ENCODE measurements at regions not wholly inside any gene's neighbourhood (a gene's known extent, or its start where the extent isn't known, plus 50 kb on each side); places are given as distances from the start of the nearest gene placed in this dataset.

DNA sequence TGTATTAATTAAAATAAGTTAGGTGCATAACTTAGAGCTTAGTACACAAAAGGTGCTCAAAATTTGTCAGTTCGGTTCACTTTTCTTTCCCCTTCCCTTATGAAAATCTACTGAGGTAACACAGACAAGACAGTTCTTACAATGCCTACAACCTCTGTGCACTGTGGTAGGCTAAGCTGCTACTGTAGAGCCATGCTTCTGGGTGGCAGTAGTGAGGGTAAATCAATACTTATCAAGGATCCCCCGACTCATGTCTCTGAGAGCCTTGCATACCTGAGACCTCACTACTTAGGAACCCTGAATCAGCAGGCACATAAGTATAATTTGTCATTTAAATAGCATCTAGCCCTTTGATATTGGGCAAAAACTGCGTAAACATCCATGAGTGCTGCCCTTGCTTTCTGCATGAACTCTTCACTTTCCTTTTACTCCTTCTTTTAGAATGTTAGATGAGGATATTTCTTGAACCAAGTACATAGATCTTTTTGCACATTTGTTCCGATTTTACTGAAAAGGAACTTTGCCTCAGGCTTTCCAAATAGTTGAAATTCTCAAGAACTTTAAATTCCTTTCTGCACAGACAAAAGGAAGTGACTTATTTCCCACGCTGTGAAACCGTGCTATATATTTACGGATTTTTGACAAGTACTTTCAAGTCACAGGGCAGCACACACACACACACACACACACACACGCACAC, 234.4 kb downstream of the TRIB2 start:
- TF ChIP-seq CTCF (conservative IDR thresholded peaks at IDR 0.05) (no peak), ZFX (IDR thresholded peaks at IDR 0.05) (no peak)
- H3K27ac ChIP-seq, result no peak overlapping the region

DNA sequence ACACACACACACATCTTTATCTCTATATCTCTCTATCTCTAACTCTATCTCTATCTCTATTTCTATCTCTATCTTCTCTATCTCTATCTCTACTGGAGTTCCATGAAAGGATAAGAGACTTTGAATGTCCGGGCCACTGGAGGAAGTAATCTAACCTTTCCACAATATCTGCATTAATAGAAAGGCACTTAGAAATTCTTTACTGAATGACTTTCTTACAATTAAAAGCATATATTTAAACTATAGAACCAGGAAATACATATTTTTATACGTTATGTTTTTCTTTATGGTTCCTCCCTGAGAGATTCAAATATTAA, 234.9 kb downstream of the TRIB2 start:
- H3K27ac ChIP-seq, result no peak overlapping the region
- TF ChIP-seq CTCF (conservative IDR thresholded peaks at IDR 0.05) (no peak), ZFX (IDR thresholded peaks at IDR 0.05) (no peak)

- TF ChIP-seq ZFX (IDR thresholded peaks at IDR 0.05) (no peak), CTCF (conservative IDR thresholded peaks at IDR 0.05) (no peak)
- no peak overlapping the region for H3K27ac ChIP-seq
Observed at GRCh38 chr2:12953596-12953995, 236.9 kb downstream of the TRIB2 start.

DNA sequence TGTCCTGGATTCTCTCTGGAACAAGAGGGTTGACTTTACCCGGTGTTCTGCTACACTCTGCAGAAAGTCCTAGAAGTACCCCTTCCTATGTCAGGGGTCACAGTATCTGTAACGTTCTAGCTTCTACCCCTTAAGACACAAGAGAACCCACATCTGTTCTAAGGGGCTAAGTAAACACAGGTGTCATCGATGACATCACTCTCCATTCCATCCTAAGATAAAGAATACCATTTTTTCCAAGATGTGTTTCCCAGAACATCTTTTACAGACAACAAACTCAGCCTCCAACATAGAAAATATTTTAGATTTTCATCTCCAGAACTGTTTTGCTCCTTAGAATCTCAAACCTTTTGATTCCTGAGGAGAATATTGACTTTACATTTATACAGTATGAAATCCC, 239.1 kb downstream of the TRIB2 start:
- TF ChIP-seq ZFX (IDR thresholded peaks at IDR 0.05) (no peak), CTCF (conservative IDR thresholded peaks at IDR 0.05) (no peak)
- H3K27ac ChIP-seq, result no peak overlapping the region

DNA sequence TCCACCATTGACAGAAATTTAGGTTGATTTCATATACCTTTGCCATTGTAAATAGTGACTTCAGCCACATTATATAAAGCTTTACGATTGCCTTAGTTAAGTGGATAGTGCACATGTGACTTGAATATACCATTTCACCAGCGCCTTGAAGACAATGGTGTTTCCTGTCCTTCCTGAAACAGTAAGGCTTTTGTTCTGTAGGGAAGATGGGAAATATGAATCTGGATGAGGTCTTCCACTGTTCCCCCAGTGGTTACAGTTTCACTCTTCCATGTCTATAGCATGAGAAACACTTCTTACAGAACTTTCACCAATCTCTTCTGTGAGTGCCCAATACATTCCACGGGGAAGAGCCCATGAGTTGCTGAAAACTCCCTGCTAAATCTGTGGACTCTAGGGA, 240.5 kb downstream of the TRIB2 start:
- H3K27ac ChIP-seq, result no peak overlapping the region
- TF ChIP-seq CTCF (conservative IDR thresholded peaks at IDR 0.05) (no peak), ZFX (IDR thresholded peaks at IDR 0.05) (no peak)

DNA sequence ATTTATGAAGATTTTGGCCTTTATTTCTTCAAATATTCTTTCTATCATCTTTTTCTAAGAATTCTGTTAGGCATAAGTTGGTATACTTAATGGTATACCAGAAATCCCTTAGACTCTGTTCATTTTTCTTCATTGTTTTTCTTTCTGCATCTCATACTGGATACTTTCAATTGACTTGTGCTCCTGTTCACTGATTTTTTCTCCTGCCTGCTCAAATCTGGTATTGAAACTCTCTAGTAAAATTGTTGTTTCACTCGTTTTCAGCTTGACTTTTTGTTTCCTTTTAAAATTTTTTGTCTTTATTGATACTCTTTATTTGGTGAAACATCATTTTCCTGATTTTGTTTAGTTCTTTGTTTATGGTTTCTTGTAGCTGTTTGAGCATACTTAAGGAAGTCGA, 243.2 kb downstream of the TRIB2 start:
- H3K27ac ChIP-seq, result no peak overlapping the region
- no peak for TF ChIP-seq CTCF (conservative IDR thresholded peaks at IDR 0.05)
- no peak for TF ChIP-seq ZFX (IDR thresholded peaks at IDR 0.05)

DNA sequence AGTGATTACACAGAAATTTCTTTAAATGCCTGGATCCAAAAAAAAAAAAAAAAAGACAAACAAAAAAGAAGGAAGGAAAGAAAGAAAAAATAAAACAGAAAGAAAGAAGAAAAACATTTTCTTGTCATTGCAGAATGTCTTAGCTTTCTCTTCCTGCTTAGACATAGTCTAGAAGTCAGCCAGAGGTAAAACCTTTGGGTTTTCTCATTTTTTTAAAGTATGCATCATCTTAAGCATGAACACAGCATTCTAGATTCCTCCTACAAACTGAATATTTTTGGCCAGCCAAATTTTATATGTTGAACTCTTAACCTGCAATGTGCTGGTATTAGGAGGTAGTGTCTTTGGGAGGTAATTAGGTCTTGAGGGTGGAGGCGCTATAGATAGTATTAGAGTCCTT, 243.9 kb downstream of the TRIB2 start:
- no peak overlapping the region for H3K27ac ChIP-seq
- no peak for TF ChIP-seq CTCF (conservative IDR thresholded peaks at IDR 0.05)
- no peak for TF ChIP-seq ZFX (IDR thresholded peaks at IDR 0.05)

Measured in C4-2B (cell line).